Stimulated activated CD8-positive, alpha-beta memory T cell treated with anti-CD3 and anti-CD28 coated beads, Interleukin-4, amount 100 ng/mL, for 48 hours (primary cell): ENCODE measurements at regions not wholly inside any gene's neighbourhood (a gene's known extent, or its start where the extent isn't known, plus 50 kb on each side); places are given as distances from the start of the nearest gene placed in this dataset.
A peak's percentile ranks its signal among the peaks of the same experiment; 100 is the strongest.
"Not testable (repeated sequence)": the region's sequence is repeated elsewhere in the genome, so short reads cannot be mapped to it uniquely, and the experiment has no call there.

Experiments
- DNase-seq: peaks from one replicate; pipeline ENCODE4 v3.0.0-alpha.2; 2020

GRCh38 chr20:30164389-30164788 is 1093.1 kb upstream of the DEFB115 start:
- DNase-seq, result not testable (repeated sequence)

GRCh38 chr20:30167540-30167939 is 1089.9 kb upstream of the DEFB115 start:
- no peak for DNase-seq

- peak; percentile 48 for DNase-seq
Observed at GRCh38 chr20:30168025-30168799, 1089.3 kb upstream of the DEFB115 start.

- DNase-seq, result no peak
Observed at GRCh38 chr20:30168800-30169138, 1088.7 kb upstream of the DEFB115 start.

- no peak for DNase-seq
Observed at GRCh38 chr20:30175681-30176080, 1081.8 kb upstream of the DEFB115 start.

- not testable (repeated sequence) for DNase-seq
Observed at GRCh38 chr20:30183124-30183523, 1074.3 kb upstream of the DEFB115 start.

GRCh38 chr20:30191785-30192184 is 1065.7 kb upstream of the DEFB115 start:
- not testable (repeated sequence) for DNase-seq

GRCh38 chr20:30234477-30234876 is 1023.0 kb upstream of the DEFB115 start:
- DNase-seq, result not testable (repeated sequence)

- DNase-seq, result not testable (repeated sequence)
Observed at GRCh38 chr20:30275073-30275472, 982.4 kb upstream of the DEFB115 start.

- no peak for DNase-seq
Observed at GRCh38 chr20:30281584-30282197, 975.8 kb upstream of the DEFB115 start.

- DNase-seq, result peak; percentile 85
Observed at GRCh38 chr20:30283476-30284280, 973.8 kb upstream of the DEFB115 start.

- DNase-seq, result no peak
Observed at GRCh38 chr20:30284281-30284905, 973.1 kb upstream of the DEFB115 start.

- DNase-seq, result no peak
Observed at GRCh38 chr20:30285677-30286076, 971.8 kb upstream of the DEFB115 start.

GRCh38 chr20:30286157-30286556 is 971.3 kb upstream of the DEFB115 start:
- no peak for DNase-seq

GRCh38 chr20:30287459-30287858 is 970.0 kb upstream of the DEFB115 start:
- DNase-seq, result not testable (repeated sequence)

GRCh38 chr20:30288346-30288745 is 969.1 kb upstream of the DEFB115 start:
- DNase-seq, result no peak

- peak; percentile 38 for DNase-seq
Observed at GRCh38 chr20:30289049-30289448, 968.4 kb upstream of the DEFB115 start.

- DNase-seq, result peak; percentile 37
Observed at GRCh38 chr20:30289711-30290141, 967.7 kb upstream of the DEFB115 start.

GRCh38 chr20:30290361-30291063 is 967.0 kb upstream of the DEFB115 start:
- peak; percentile 47 for DNase-seq

GRCh38 chr20:30291064-30291379 is 966.4 kb upstream of the DEFB115 start:
- DNase-seq, result not testable (repeated sequence)

- not testable (repeated sequence) for DNase-seq
Observed at GRCh38 chr20:30291686-30292085, 965.8 kb upstream of the DEFB115 start.

- DNase-seq, result not testable (repeated sequence)
Observed at GRCh38 chr20:30295396-30295795, 962.1 kb upstream of the DEFB115 start.

GRCh38 chr20:30295967-30296366 is 961.5 kb upstream of the DEFB115 start:
- DNase-seq, result not testable (repeated sequence)
